Loucy (cell line): ENCODE measurements at regions not wholly inside any gene's neighbourhood (a gene's known extent, or its start where the extent isn't known, plus 50 kb on each side); places are given as distances from the start of the nearest gene placed in this dataset.

Experiments used
- H2AFZ ChIP-seq: fragments of 200-600 bp; sonication (generic); 2 replicates; pipeline ENCODE4 v1.6.0; 2016; ENCODE audit warnings: antibody characterized with exemption, mild to moderate bottlenecking, low read length, moderate library complexity
- H3F3A ChIP-seq: fragments of 200-600 bp; 2 replicates; pipeline ENCODE4 v1.6.0; 2016; ENCODE audit warnings: antibody characterized with exemption, low read depth, mild to moderate bottlenecking
- H3K27me3 ChIP-seq: fragments of 200-600 bp; sonication (generic); 2 replicates; pipeline ENCODE4 v1.6.1; 2014; ENCODE audit warnings: low read length, mild to moderate bottlenecking; ENCODE audit not compliant: insufficient read depth, poor library complexity, severe bottlenecking
- H3K36me3 ChIP-seq: fragments of 200-600 bp; sonication (generic); 2 replicates; pipeline ENCODE4 v1.6.1; 2016; ENCODE audit warnings: low read length; ENCODE audit not compliant: insufficient read depth
- H3K4me1 ChIP-seq: fragments of 200-600 bp; sonication (generic); 2 replicates; pipeline ENCODE4 v1.5.1; 2014; ENCODE audit warnings: low read length, mild to moderate bottlenecking; ENCODE audit not compliant: insufficient read depth, poor library complexity, severe bottlenecking
- H3K4me2 ChIP-seq: fragments of 200-600 bp; sonication (generic); 2 replicates; pipeline ENCODE4 v1.6.0; 2014; ENCODE audit warnings: antibody characterized with exemption, low read length, low read depth, mild to moderate bottlenecking; ENCODE audit not compliant: poor library complexity, severe bottlenecking
- H3K4me3 ChIP-seq: fragments of 200-600 bp; sonication (generic); 2 replicates; pipeline ENCODE4 v1.5.1; 2014; ENCODE audit warnings: low read length, mild to moderate bottlenecking, mixed read lengths; ENCODE audit not compliant: poor library complexity, severe bottlenecking
- H3K79me2 ChIP-seq: fragments of 200-600 bp; sonication (generic); 2 replicates; pipeline ENCODE4 v1.6.1; 2014; ENCODE audit warnings: low read length; ENCODE audit not compliant: insufficient read depth
- H3K9ac ChIP-seq: fragments of 200-600 bp; sonication (generic); 2 replicates; pipeline ENCODE4 v1.6.0; 2014; ENCODE audit warnings: mild to moderate bottlenecking, low read depth, low read length, moderate library complexity; ENCODE audit not compliant: poor library complexity, severe bottlenecking
- H3K9me2 ChIP-seq: fragments of 200-600 bp; sonication (generic); replicated peaks from 2 replicates; pipeline ENCODE4 v1.6.1; 2016; ENCODE audit warnings: low read depth, low read length, mixed read lengths
- H3K9me3 ChIP-seq: fragments of 200-600 bp; sonication (generic); 2 replicates; pipeline ENCODE4 v1.6.1; 2014; ENCODE audit warnings: mild to moderate bottlenecking, antibody characterized with exemption, low read length, low read depth; ENCODE audit not compliant: insufficient read depth
- H4K20me1 ChIP-seq: fragments of 200-600 bp; sonication (generic); 2 replicates; pipeline ENCODE4 v1.6.0; 2014; ENCODE audit warnings: antibody characterized with exemption, low read length, mild to moderate bottlenecking; ENCODE audit not compliant: insufficient read depth, poor library complexity, severe bottlenecking
- CTCF ChIP-seq: fragments of 200-600 bp; sonication (generic); conservative IDR thresholded peaks from 2 replicates; pipeline ENCODE4 v1.5.1; 2014; ENCODE audit warnings: mild to moderate bottlenecking, antibody characterized with exemption, low read length
- EZH2phosphoT487 ChIP-seq: fragments of 200-600 bp; IDR thresholded peaks from 2 replicates; pipeline ENCODE4 v1.6.1; 2018; ENCODE audit warnings: antibody characterized with exemption, mild to moderate bottlenecking, moderate library complexity, borderline replicate concordance

GRCh38 chr7:113004726-113005454, 81.7 kb downstream of the GPR85 start:
- Histone ChIP-seq H3K36me3 (no peaks in the 10 kb centered on the region), H3K79me2 (no peaks in the 10 kb centered on the region), H3K9me2 (no peaks in the 10 kb centered on the region), H2AFZ (no peak overlapping the region), H4K20me1 (no peaks in the 10 kb centered on the region), H3K9me3 (no peaks in the 10 kb centered on the region), H3K4me2 (no peak overlapping the region), H3K9ac (no peak overlapping the region), H3K4me3 (no peak overlapping the region), H3K27me3 (no peaks in the 10 kb centered on the region), H3F3A (no peaks in the 10 kb centered on the region), H3K4me1 (no peaks in the 10 kb centered on the region)
- no peak for TF ChIP-seq EZH2phosphoT487
- TF ChIP-seq CTCF = no peak

- H3K27me3 ChIP-seq = no peaks in the 10 kb centered on the region
- H3F3A ChIP-seq = no peaks in the 10 kb centered on the region
- H4K20me1 ChIP-seq = no peaks in the 10 kb centered on the region
- H3K4me3 ChIP-seq = no peak overlapping the region
- no peaks in the 10 kb centered on the region for H3K79me2 ChIP-seq
- no peaks in the 10 kb centered on the region for H3K9me3 ChIP-seq
- no peak overlapping the region for H3K4me2 ChIP-seq
- no peak for TF ChIP-seq CTCF
- no peak for TF ChIP-seq EZH2phosphoT487
- no peak overlapping the region for H3K9ac ChIP-seq
- H3K4me1 ChIP-seq = no peaks in the 10 kb centered on the region
- no peak overlapping the region for H2AFZ ChIP-seq
- no peaks in the 10 kb centered on the region for H3K36me3 ChIP-seq
- H3K9me2 ChIP-seq = no peaks in the 10 kb centered on the region
Observed at GRCh38 chr7:113000316-113001020, 86.2 kb downstream of the GPR85 start.

- H3K4me3 ChIP-seq = no peak overlapping the region
- no peaks in the 10 kb centered on the region for H3K27me3 ChIP-seq
- H3K4me2 ChIP-seq = no peak overlapping the region
- no peak overlapping the region for H3K9ac ChIP-seq
- H3K9me2 ChIP-seq = 0 out of 2 replicates have a peak, but pooled peaks cover 4% of the 10 kb centered on the region
- H3K9me3 ChIP-seq = no peaks in the 10 kb centered on the region
- no peaks in the 10 kb centered on the region for H3K36me3 ChIP-seq
- H3F3A ChIP-seq = no peaks in the 10 kb centered on the region
- H3K4me1 ChIP-seq = no peaks in the 10 kb centered on the region
- TF ChIP-seq EZH2phosphoT487 (no peak), CTCF (no peak)
- H4K20me1 ChIP-seq = no peaks in the 10 kb centered on the region
- no peak overlapping the region for H2AFZ ChIP-seq
- no peaks in the 10 kb centered on the region for H3K79me2 ChIP-seq
Observed at GRCh38 chr7:112997831-112998230, 88.8 kb downstream of the GPR85 start.
